ENCODE measurements at regions not wholly inside any gene's neighbourhood (a gene's known extent, or its start where the extent isn't known, plus 50 kb on each side); places are given as distances from the start of the nearest gene placed in this dataset.

GRCh38 chr12:38154096-38155019 lies 162.2 kb upstream of the ALG10B start:
- ChIA-PET RAD21 (ENCODE audit: low non-redundant PET in 1 of 2, low total read pairs in 2 of 2, uncharacterized antibody in 2 of 2, unreplicated experiment in 2 of 2) (no interaction called here), CTCF (no interaction called here), POLR2A (no interaction called here)
- Histone ChIP-seq H3K4me1 (ENCODE audit: control insufficient read depth in 1 of 2, insufficient read depth in 2 of 2, low read length in 2 of 2) (peaks cover 4 to 11% of the 10 kb centered on the region in 2 experiments; a peak in 3 of 4 replicates), H3K9me3 (ENCODE audit: control insufficient read depth in 1 of 2, insufficient read depth in 1 of 2, low read depth in 1 of 2, low read length in 2 of 2) (no peaks in the 10 kb centered on the region), H3K4me2 (ENCODE audit: low read length) (no peak overlapping the region), H3K9me2 (ENCODE audit: insufficient read depth) (no peaks in the 10 kb centered on the region), H3K4me3 (replicated peaks in 1 of 2; ENCODE audit: low read depth in 1 of 2, low read length in 2 of 2) (no peak overlapping the region), H3K27ac (ENCODE audit: low read depth, low read length) (no peak overlapping the region), H3K36me3 (ENCODE audit: control insufficient read depth in 1 of 2, insufficient read depth in 2 of 2, low read length in 2 of 2) (no peaks in the 10 kb centered on the region), H3K27me3 (ENCODE audit: insufficient read depth, low read length) (no peaks in the 10 kb centered on the region), H2AFZ (ENCODE audit: low read depth, low read length, poor library complexity, severe bottlenecking) (no peak overlapping the region), H3K79me2 (ENCODE audit: insufficient read depth, low read length) (no peaks in the 10 kb centered on the region), H3K9ac (ENCODE audit: low read length) (no peak overlapping the region), H4K20me1 (ENCODE audit: insufficient read depth) (no peaks in the 10 kb centered on the region)
- BruUV-seq (replicated peaks), result no TSS peak
- no peak for ATAC-seq
- TF ChIP-seq TCF7L2 (IDR thresholded peaks at IDR 0.05; ENCODE audit: borderline replicate concordance, extremely low read depth, insufficient read depth, insufficient read length) (no peak), EZH2phosphoT487 (IDR thresholded peaks at IDR 0.05; ENCODE audit: borderline replicate concordance) (no peak)
- no peak for DNase-seq (ENCODE audit: low read depth, low spot score)
- intact Hi-C loops (cut with micrococcal nuclease), result no loop called here

- H3K27me3 ChIP-seq (ENCODE audit: insufficient read depth, low read length), result no peaks in the 10 kb centered on the region
- no peak overlapping the region for H2AFZ ChIP-seq (ENCODE audit: low read depth, low read length, poor library complexity, severe bottlenecking)
- H3K36me3 ChIP-seq (ENCODE audit: control insufficient read depth in 1 of 2, insufficient read depth in 2 of 2, low read length in 2 of 2), result no peaks in the 10 kb centered on the region
- H3K9ac ChIP-seq (ENCODE audit: low read length), result no peak overlapping the region
- intact Hi-C loops (cut with micrococcal nuclease), result no loop called here
- H3K79me2 ChIP-seq (ENCODE audit: insufficient read depth, low read length), result no peaks in the 10 kb centered on the region
- ATAC-seq (no peak), DNase-seq (ENCODE audit: low read depth, low spot score) (no peak)
- H3K9me2 ChIP-seq (ENCODE audit: insufficient read depth), result no peaks in the 10 kb centered on the region
- RAD21 ChIA-PET (ENCODE audit: low non-redundant PET in 1 of 2, low total read pairs in 2 of 2, uncharacterized antibody in 2 of 2, unreplicated experiment in 2 of 2), result no interaction called here
- POLR2A ChIA-PET, result no interaction called here
- H3K27ac ChIP-seq (ENCODE audit: low read depth, low read length), result no peak overlapping the region
- H3K4me1 ChIP-seq (ENCODE audit: control insufficient read depth in 1 of 2, insufficient read depth in 2 of 2, low read length in 2 of 2), result peaks cover 0 to 4% of the 10 kb centered on the region in 2 experiments; a peak in 2 of 4 replicates
- no peak overlapping the region for H3K4me3 ChIP-seq (replicated peaks in 1 of 2; ENCODE audit: low read depth in 1 of 2, low read length in 2 of 2)
- no TSS peak for BruUV-seq (replicated peaks)
- no peaks in the 10 kb centered on the region for H4K20me1 ChIP-seq (ENCODE audit: insufficient read depth)
- no peak overlapping the region for H3K4me2 ChIP-seq (ENCODE audit: low read length)
- no peaks in the 10 kb centered on the region for H3K9me3 ChIP-seq (ENCODE audit: control insufficient read depth in 1 of 2, insufficient read depth in 1 of 2, low read depth in 1 of 2, low read length in 2 of 2)
- CTCF ChIA-PET, result no interaction called here
- no peak for TF ChIP-seq ELF1 (IDR thresholded peaks at IDR 0.05; ENCODE audit: borderline replicate concordance, low read depth)
- no peak for TF ChIP-seq MAX (IDR thresholded peaks at IDR 0.05)
- no peak for TF ChIP-seq ZFX (IDR thresholded peaks at IDR 0.05)
- TF ChIP-seq EZH2phosphoT487 (IDR thresholded peaks at IDR 0.05; ENCODE audit: borderline replicate concordance), result no peak
- TF ChIP-seq POLR2A (IDR thresholded peaks at IDR 0.05; ENCODE audit: borderline replicate concordance, extremely low read depth, insufficient read depth, insufficient read length), result no peak
- no peak for TF ChIP-seq JUND (IDR thresholded peaks at IDR 0.05)
- no peak for TF ChIP-seq ZBTB33 (IDR thresholded peaks at IDR 0.05; ENCODE audit: extremely low read depth, insufficient replicate concordance, low read length)
- no peak for TF ChIP-seq CTCF (IDR thresholded peaks at IDR 0.05 in 2 of 3, conservative IDR thresholded peaks at IDR 0.05 in 1 of 3; ENCODE audit: borderline replicate concordance in 1 of 3, insufficient read depth in 1 of 3, low read depth in 2 of 3, low read length in 2 of 3)
- TF ChIP-seq ATF3 (IDR thresholded peaks at IDR 0.05), result no peak
Observed at GRCh38 chr12:38155020-38155395, 161.6 kb upstream of the ALG10B start.
